ENCODE measurements at regions not wholly inside any gene's neighbourhood (a gene's known extent, or its start where the extent isn't known, plus 50 kb on each side); places are given as distances from the start of the nearest gene placed in this dataset.

- no peak overlapping the region for H3K9ac ChIP-seq (ENCODE audit: low read length)
- H3K36me3 ChIP-seq (ENCODE audit: insufficient read depth, low read length): no peaks in the 10 kb centered on the region
- H3K4me2 ChIP-seq (ENCODE audit: low read length): no peak overlapping the region
- H3K4me3 ChIP-seq (ENCODE audit: insufficient read depth, low read depth, low read length): no peak overlapping the region
- H3K79me2 ChIP-seq (ENCODE audit: insufficient read depth, low read length): no peaks in the 10 kb centered on the region
- no peak for FAIRE-seq
- no peaks in the 10 kb centered on the region for H3K27me3 ChIP-seq (ENCODE audit: insufficient read depth, low read length)
- Mint-ChIP-seq H3K27me3 (ENCODE audit: low read depth, unreplicated experiment) (no peaks in the 10 kb centered on the region), H3K4me3 (ENCODE audit: unreplicated experiment) (no peak overlapping the region), H3K36me3 (ENCODE audit: low read depth, unreplicated experiment) (no peaks in the 10 kb centered on the region), H3K4me1 (ENCODE audit: low read depth, unreplicated experiment) (no peaks in the 10 kb centered on the region), H3K9me3 (ENCODE audit: unreplicated experiment) (no peaks in the 10 kb centered on the region), H3K27ac (ENCODE audit: unreplicated experiment) (no peak overlapping the region)
- peak; percentile 4 for DNase-seq (ENCODE audit: low read depth)
- no peak overlapping the region for H3K27ac ChIP-seq (ENCODE audit: low read depth, low read length)
- TF ChIP-seq, protein P1, sequence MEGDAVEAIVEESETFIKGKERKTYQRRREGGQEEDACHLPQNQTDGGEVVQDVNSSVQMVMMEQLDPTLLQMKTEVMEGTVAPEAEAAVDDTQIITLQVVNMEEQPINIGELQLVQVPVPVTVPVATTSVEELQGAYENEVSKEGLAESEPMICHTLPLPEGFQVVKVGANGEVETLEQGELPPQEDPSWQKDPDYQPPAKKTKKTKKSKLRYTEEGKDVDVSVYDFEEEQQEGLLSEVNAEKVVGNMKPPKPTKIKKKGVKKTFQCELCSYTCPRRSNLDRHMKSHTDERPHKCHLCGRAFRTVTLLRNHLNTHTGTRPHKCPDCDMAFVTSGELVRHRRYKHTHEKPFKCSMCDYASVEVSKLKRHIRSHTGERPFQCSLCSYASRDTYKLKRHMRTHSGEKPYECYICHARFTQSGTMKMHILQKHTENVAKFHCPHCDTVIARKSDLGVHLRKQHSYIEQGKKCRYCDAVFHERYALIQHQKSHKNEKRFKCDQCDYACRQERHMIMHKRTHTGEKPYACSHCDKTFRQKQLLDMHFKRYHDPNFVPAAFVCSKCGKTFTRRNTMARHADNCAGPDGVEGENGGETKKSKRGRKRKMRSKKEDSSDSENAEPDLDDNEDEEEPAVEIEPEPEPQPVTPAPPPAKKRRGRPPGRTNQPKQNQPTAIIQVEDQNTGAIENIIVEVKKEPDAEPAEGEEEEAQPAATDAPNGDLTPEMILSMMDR (IDR thresholded peaks at IDR 0.05; ENCODE audit: insufficient read depth, low read depth, low read length): no peak
- TF ChIP-seq EZH2 (IDR thresholded peaks at IDR 0.05; ENCODE audit: insufficient read depth, low read length): no peak
- no peaks in the 10 kb centered on the region for H3K9me3 ChIP-seq (ENCODE audit: insufficient read depth, low read depth, low read length)
- no peaks in the 10 kb centered on the region for H3K4me1 ChIP-seq (ENCODE audit: insufficient read depth, low read length)
- no peaks in the 10 kb centered on the region for H4K20me1 ChIP-seq (ENCODE audit: insufficient read depth, low read length)
- H2AFZ ChIP-seq (ENCODE audit: low read depth, low read length): peak overlapping the region; percentile 24
Measured at GRCh38 chr15:85910834-85911233, 116.1 kb upstream of the KLHL25 start.

DNA sequence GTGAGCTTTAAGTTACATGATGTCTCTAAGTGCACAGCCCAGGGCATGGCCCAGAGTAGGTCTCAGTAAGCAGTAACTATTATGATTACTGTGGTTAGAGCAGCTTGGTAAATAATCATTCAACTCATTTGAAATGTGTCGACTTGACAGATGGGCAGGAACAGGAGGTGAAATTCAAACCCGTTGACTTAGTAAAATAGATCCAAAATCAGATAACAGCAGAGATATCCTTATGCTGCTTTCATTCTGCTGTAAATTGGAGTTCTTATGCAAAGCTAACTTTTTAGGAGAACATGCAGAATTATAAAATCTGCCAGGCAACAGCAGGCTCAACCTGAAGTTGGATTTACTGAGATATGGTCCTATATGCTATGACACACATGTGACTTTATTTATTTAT, 118.7 kb upstream of the KLHL25 start:
- no peaks in the 10 kb centered on the region for H3K4me1 Mint-ChIP-seq (ENCODE audit: low read depth, unreplicated experiment)
- Histone ChIP-seq H3K4me2 (ENCODE audit: low read length) (no peak overlapping the region), H3K9ac (ENCODE audit: low read length) (no peak overlapping the region), H3K27me3 (ENCODE audit: insufficient read depth, low read length) (no peaks in the 10 kb centered on the region), H3K79me2 (ENCODE audit: insufficient read depth, low read length) (no peaks in the 10 kb centered on the region), H3K36me3 (ENCODE audit: insufficient read depth, low read length) (no peaks in the 10 kb centered on the region), H3K27ac (ENCODE audit: low read depth, low read length) (no peak overlapping the region), H2AFZ (ENCODE audit: low read depth, low read length) (no peak overlapping the region), H3K4me3 (ENCODE audit: insufficient read depth, low read depth, low read length) (no peak overlapping the region), H3K4me1 (ENCODE audit: insufficient read depth, low read length) (no peaks in the 10 kb centered on the region), H3K9me3 (ENCODE audit: insufficient read depth, low read depth, low read length) (no peaks in the 10 kb centered on the region), H4K20me1 (ENCODE audit: insufficient read depth, low read length) (no peaks in the 10 kb centered on the region)
- H3K27ac Mint-ChIP-seq (ENCODE audit: unreplicated experiment): no peak overlapping the region
- no peak for TF ChIP-seq EZH2 (IDR thresholded peaks at IDR 0.05; ENCODE audit: insufficient read depth, low read length)
- no peaks in the 10 kb centered on the region for H3K36me3 Mint-ChIP-seq (ENCODE audit: low read depth, unreplicated experiment)
- H3K4me3 Mint-ChIP-seq (ENCODE audit: unreplicated experiment): no peak overlapping the region
- H3K27me3 Mint-ChIP-seq (ENCODE audit: low read depth, unreplicated experiment): peaks cover 2% of the 10 kb centered on the region
- FAIRE-seq: no peak
- peaks cover 8% of the 10 kb centered on the region for H3K9me3 Mint-ChIP-seq (ENCODE audit: unreplicated experiment)
- DNase-seq (ENCODE audit: low read depth): no peak

GRCh38 chr15:85920956-85921355, 126.2 kb upstream of the KLHL25 start:
- Histone ChIP-seq H3K9ac (ENCODE audit: low read length) (no peak overlapping the region), H3K79me2 (ENCODE audit: insufficient read depth, low read length) (no peaks in the 10 kb centered on the region), H3K4me1 (ENCODE audit: insufficient read depth, low read length) (no peaks in the 10 kb centered on the region), H3K27me3 (ENCODE audit: insufficient read depth, low read length) (no peaks in the 10 kb centered on the region), H3K4me2 (ENCODE audit: low read length) (no peak overlapping the region), H3K9me3 (ENCODE audit: insufficient read depth, low read depth, low read length) (no peaks in the 10 kb centered on the region), H3K27ac (ENCODE audit: low read depth, low read length) (no peak overlapping the region), H2AFZ (ENCODE audit: low read depth, low read length) (no peak overlapping the region), H3K36me3 (ENCODE audit: insufficient read depth, low read length) (no peaks in the 10 kb centered on the region), H3K4me3 (ENCODE audit: insufficient read depth, low read depth, low read length) (no peak overlapping the region), H4K20me1 (ENCODE audit: insufficient read depth, low read length) (no peaks in the 10 kb centered on the region)
- Mint-ChIP-seq H3K27me3 (ENCODE audit: low read depth, unreplicated experiment) (peaks cover 8% of the 10 kb centered on the region), H3K27ac (ENCODE audit: unreplicated experiment) (no peak overlapping the region), H3K9me3 (ENCODE audit: unreplicated experiment) (peaks cover 8% of the 10 kb centered on the region), H3K4me1 (ENCODE audit: low read depth, unreplicated experiment) (no peaks in the 10 kb centered on the region), H3K36me3 (ENCODE audit: low read depth, unreplicated experiment) (no peaks in the 10 kb centered on the region), H3K4me3 (ENCODE audit: unreplicated experiment) (no peak overlapping the region)
- FAIRE-seq (no peak), DNase-seq (ENCODE audit: low read depth) (no peak)
- no peak for TF ChIP-seq EZH2 (IDR thresholded peaks at IDR 0.05; ENCODE audit: insufficient read depth, low read length)
- TF ChIP-seq, protein P1 (IDR thresholded peaks at IDR 0.05; ENCODE audit: insufficient read depth, low read depth, low read length): no peak

Measured in astrocyte (in vitro differentiated cells and primary cell).